H1 (cell line): ENCODE measurements at regions not wholly inside any gene's neighbourhood (a gene's known extent, or its start where the extent isn't known, plus 50 kb on each side); places are given as distances from the start of the nearest gene placed in this dataset.

Experiments
- CTCF ChIA-PET: fragments of 300-600 bp; sonication (Branson Sonifier 250); formaldehyde crosslinking; loops from one replicate; lab custom pipeline; 2021; ENCODE audit not compliant: partially characterized antibody; lab: Charles Lee
- POLR2A ChIA-PET: fragments of 300-600 bp; sonication (Branson Sonifier 250); formaldehyde crosslinking; loops from one replicate; lab custom pipeline; 2021; ENCODE audit warnings: inconsistent platforms; ENCODE audit not compliant: partially characterized antibody; lab: Charles Lee
- DNase-seq, 2 experiments: peaks; one replicate each; pipeline versions ENCODE4 v3.0.0 to v3.0.0-alpha.2; 2010 to 2022; ENCODE audit warnings: low spot score in 2 of 2, low read depth in 1 of 2, mixed read lengths in 1 of 2
- FAIRE-seq: peaks from 2 replicates; lab custom pipeline; 2011; peaks lifted over from hg19 to GRCh38; lab: Jason Lieb, UNC
- H2AFZ ChIP-seq: 2 replicates; pipeline ENCODE4 v1.8.1; 2012; ENCODE audit warnings: low read length, inconsistent platforms
- H2AK5ac ChIP-seq: 2 replicates; pipeline ENCODE4 v1.6.1; 2013; ENCODE audit warnings: low read depth, low read length
- H2BK120ac ChIP-seq: replicated peaks from 2 replicates; pipeline ENCODE3; 2013; ENCODE audit warnings: low read depth, low read length, inconsistent platforms
- H2BK12ac ChIP-seq: 2 replicates; pipeline ENCODE4 v1.6.1; 2013; ENCODE audit warnings: low read depth, low read length
- H2BK15ac ChIP-seq: 2 replicates; pipeline ENCODE4 v1.6.1; 2013; ENCODE audit warnings: low read length
- H2BK20ac ChIP-seq: 2 replicates; pipeline ENCODE4 v1.6.1; 2013; ENCODE audit warnings: low read length
- H2BK5ac ChIP-seq: 2 replicates; pipeline ENCODE4 v1.6.1; 2013; ENCODE audit warnings: low read depth, low read length
- H3K14ac ChIP-seq: 2 replicates; pipeline ENCODE4 v1.6.1; 2013; ENCODE audit warnings: inconsistent platforms; ENCODE audit not compliant: insufficient read length
- H3K18ac ChIP-seq: 2 replicates; pipeline ENCODE4 v1.6.1; 2013; ENCODE audit warnings: low read length; ENCODE audit errors: extremely low read depth
- H3K23ac ChIP-seq: 2 replicates; pipeline ENCODE4 v1.6.1; 2013; ENCODE audit warnings: inconsistent platforms; ENCODE audit not compliant: insufficient read length
- H3K23me2 ChIP-seq: 2 replicates; pipeline ENCODE4 v1.6.1; 2013; ENCODE audit warnings: low read depth, low read length
- H3K27ac ChIP-seq: 2 replicates; pipeline ENCODE4 v1.6.1; 2011; ENCODE audit warnings: low read depth, low read length, inconsistent platforms
- H3K27me3 ChIP-seq, 4 experiments: replicated peaks in 1 of 4; 1 replicate in 1 of 4; 2 replicates in 3 of 4; pipeline versions ENCODE4 v1.6.1 to v1.8.1; 2011 to 2013; ENCODE audit warnings: low read length in 3 of 4, mild to moderate bottlenecking in 3 of 4, inconsistent platforms in 2 of 4, mixed read lengths in 2 of 4, moderate library complexity in 1 of 4; ENCODE audit not compliant: control insufficient read depth in 3 of 4, insufficient read depth in 3 of 4; ENCODE audit errors: extremely low read depth in 1 of 4
- H3K36me3 ChIP-seq, 4 experiments: 2 replicates each; pipeline versions ENCODE4 v1.6.1 to v1.8.1; 2011 to 2013; ENCODE audit warnings: mild to moderate bottlenecking in 4 of 4, low read length in 3 of 4, moderate library complexity in 2 of 4, control low read depth in 1 of 4, inconsistent platforms in 1 of 4; ENCODE audit not compliant: insufficient read depth in 4 of 4, control insufficient read depth in 2 of 4
- H3K4ac ChIP-seq: replicated peaks from 2 replicates; pipeline ENCODE3; 2013; ENCODE audit warnings: low read length, low read depth, mixed read lengths, inconsistent platforms; ENCODE audit not compliant: insufficient read length
- H3K4me1 ChIP-seq, 4 experiments: replicated peaks in 1 of 4; 1 replicate in 1 of 4; 2 replicates in 3 of 4; pipeline versions ENCODE4 v1.6.1 to v1.8.1; 2011 to 2013; ENCODE audit warnings: low read length in 3 of 4, inconsistent platforms in 2 of 4, mixed read lengths in 1 of 4; ENCODE audit not compliant: insufficient read depth in 4 of 4, control insufficient read depth in 3 of 4
- H3K4me2 ChIP-seq, 2 experiments: 2 replicates each; pipeline versions ENCODE4 v1.6.1 to v1.8.1; 2011 to 2013; ENCODE audit warnings: low read depth in 2 of 2, low read length in 2 of 2, control low read depth in 1 of 2, inconsistent platforms in 1 of 2, mild to moderate bottlenecking in 1 of 2; ENCODE audit not compliant: insufficient read depth in 1 of 2
- H3K4me3 ChIP-seq, 4 experiments: fragments of 200-600, 300-600 bp in 1 of 4; sonication (generic), shearing (Covaris generic), sonication (Bioruptor Twin) in 1 of 4; 2 replicates each; pipeline versions ENCODE4 v1.5.1 to v1.8.1; 2011 to 2016; ENCODE audit warnings: low read length in 4 of 4, low read depth in 3 of 4, control low read depth in 2 of 4, inconsistent platforms in 2 of 4, mild to moderate bottlenecking in 2 of 4, mixed read lengths in 1 of 4, moderate library complexity in 1 of 4; ENCODE audit not compliant: insufficient read depth in 2 of 4; ENCODE audit errors: extremely low read depth in 1 of 4
- H3K56ac ChIP-seq: replicated peaks from 2 replicates; pipeline ENCODE3; 2013; ENCODE audit warnings: low read depth, mild to moderate bottlenecking, mixed read lengths, low read length, inconsistent platforms; ENCODE audit not compliant: insufficient read length
- H3K79me1 ChIP-seq: 2 replicates; pipeline ENCODE4 v1.6.1; 2013; ENCODE audit warnings: low read depth, low read length, control low read depth
- H3K79me2 ChIP-seq, 2 experiments: 2 replicates each; pipeline versions ENCODE4 v1.6.1 to v1.8.1; 2012 to 2013; ENCODE audit warnings: low read length in 2 of 2, mild to moderate bottlenecking in 2 of 2, inconsistent platforms in 1 of 2; ENCODE audit not compliant: insufficient read depth in 2 of 2, control insufficient read depth in 1 of 2
- H3K9ac ChIP-seq, 4 experiments: replicated peaks in 1 of 4; 1 replicate in 1 of 4; 2 replicates in 3 of 4; pipeline versions ENCODE4 v1.6.1 to v1.8.1; 2011 to 2013; ENCODE audit warnings: low read depth in 3 of 4, low read length in 3 of 4, control low read depth in 2 of 4, mild to moderate bottlenecking in 2 of 4, moderate library complexity in 2 of 4, inconsistent platforms in 1 of 4; ENCODE audit errors: extremely low read depth in 1 of 4
- H3K9me3 ChIP-seq, 2 experiments: 2 replicates each; pipeline versions ENCODE4 v1.6.1 to v1.8.1; 2012 to 2013; ENCODE audit warnings: mild to moderate bottlenecking in 2 of 2, moderate library complexity in 2 of 2, control low read depth in 1 of 2, inconsistent platforms in 1 of 2, low read depth in 1 of 2, low read length in 1 of 2, mixed read lengths in 1 of 2; ENCODE audit not compliant: insufficient read depth in 2 of 2
- H4K20me1 ChIP-seq, 2 experiments: replicated peaks in 1 of 2; 2 replicates each; pipeline versions ENCODE3 to v1.8.1; 2011 to 2013; ENCODE audit warnings: inconsistent platforms in 2 of 2, low read length in 2 of 2, mild to moderate bottlenecking in 1 of 2; ENCODE audit not compliant: insufficient read depth in 2 of 2, control insufficient read depth in 1 of 2
- H4K5ac ChIP-seq: 2 replicates; pipeline ENCODE4 v1.6.1; 2013; ENCODE audit warnings: low read length, low read depth, mixed read lengths, inconsistent platforms; ENCODE audit not compliant: insufficient read length
- H4K8ac ChIP-seq: 2 replicates; pipeline ENCODE4 v1.8.0; 2013; ENCODE audit warnings: mild to moderate bottlenecking, moderate library complexity, low read length, inconsistent platforms; ENCODE audit not compliant: insufficient read depth; ENCODE audit errors: extremely low read depth
- H4K91ac ChIP-seq: replicated peaks from 2 replicates; pipeline ENCODE3; 2013; ENCODE audit warnings: low read length, mixed read lengths, inconsistent platforms; ENCODE audit not compliant: insufficient read length
- ASH2L ChIP-seq: fragments of 200-600, 300-600 bp; sonication (generic); IDR thresholded peaks from one replicate; pipeline ENCODE4 v1.7.1; 2017; ENCODE audit warnings: low read length
- CBX5 ChIP-seq: fragments of 300-800, 300-1000 bp; sonication (generic); IDR thresholded peaks from 2 replicates; pipeline ENCODE4 v1.7.1; 2016; ENCODE audit warnings: antibody characterized with exemption, low read length, low read depth
- CHD1 ChIP-seq: IDR thresholded peaks from 2 replicates; pipeline ENCODE4 v1.6.1; 2012; ENCODE audit warnings: low read depth, low read length, improper control_type of control experiment
- CTCF ChIP-seq, 3 experiments: IDR thresholded peaks; 1 replicate in 2 of 3; 2 replicates in 1 of 3; pipeline versions ENCODE4 v1.5.1 to v1.6.1; 2011; ENCODE audit warnings: low read length in 3 of 3, mild to moderate bottlenecking in 3 of 3, inconsistent platforms in 2 of 3, low read depth in 1 of 3, moderate library complexity in 1 of 3; ENCODE audit not compliant: insufficient read depth in 1 of 3; ENCODE audit errors: control extremely low read depth in 1 of 3
- EGR1 ChIP-seq: IDR thresholded peaks from 2 replicates; pipeline ENCODE4 v1.6.1; 2011; ENCODE audit warnings: low read depth, low read length, borderline replicate concordance
- EZH2 ChIP-seq: fragments of 200-600 bp; sonication (generic); IDR thresholded peaks from 2 replicates; pipeline ENCODE4 v1.7.1; 2012; ENCODE audit warnings: low read depth, mild to moderate bottlenecking, moderate library complexity, low read length, inconsistent platforms; ENCODE audit not compliant: severe bottlenecking
- HDAC2 ChIP-seq, 2 experiments: fragments of 300-600 bp in 1 of 2; sonication (generic) in 1 of 2; IDR thresholded peaks; 2 replicates each; pipeline ENCODE4 v1.6.1; 2011 to 2012; ENCODE audit warnings: low read depth in 2 of 2, low read length in 2 of 2, mild to moderate bottlenecking in 2 of 2, moderate library complexity in 2 of 2, borderline replicate concordance in 1 of 2, inconsistent platforms in 1 of 2
- JUN ChIP-seq: IDR thresholded peaks from 2 replicates; pipeline ENCODE4 v1.6.1; 2011; ENCODE audit warnings: low read depth, mild to moderate bottlenecking, improper control_type of control experiment, low read length
- JUND ChIP-seq: IDR thresholded peaks from 2 replicates; pipeline ENCODE4 v1.6.1; 2011; ENCODE audit warnings: mild to moderate bottlenecking, improper control_type of control experiment, low read length
- KDM1A ChIP-seq: fragments of 200-600, 300-600 bp; sonication (generic); IDR thresholded peaks from 2 replicates; pipeline ENCODE4 v1.7.1; 2016; ENCODE audit warnings: mild to moderate bottlenecking, low read length, borderline replicate concordance
- KDM5A ChIP-seq: fragments of 200-600 bp; IDR thresholded peaks from 2 replicates; pipeline ENCODE4 v1.7.1; 2012; ENCODE audit warnings: mild to moderate bottlenecking, low read length, inconsistent platforms, mixed read lengths
- PHF8 ChIP-seq: fragments of 200-600 bp; sonication (generic); conservative IDR thresholded peaks from 2 replicates; pipeline ENCODE4 v1.7.1; 2012; ENCODE audit warnings: low read depth, mild to moderate bottlenecking, inconsistent platforms, low read length, moderate library complexity
- RFX5 ChIP-seq: IDR thresholded peaks from 2 replicates; pipeline ENCODE4 v1.6.1; 2011; ENCODE audit warnings: low read depth, low read length, improper control_type of control experiment, borderline replicate concordance
- WGBS, 2 experiments: shearing (Covaris generic) in 1 of 2; methylation state at CpG; one replicate each; pipeline versions ENCODE4 v1.1.6 to v1.1.7; 2013 to 2015; ENCODE audit warnings: low lambda C conversion rate in 2 of 2, mixed read lengths in 2 of 2, inconsistent platforms in 1 of 2, low coverage in 1 of 2, missing lambda C conversion rate in 1 of 2; ENCODE audit not compliant: insufficient replicate concordance in 2 of 2, insufficient coverage in 1 of 2, insufficient read length in 1 of 2; ENCODE audit errors: extremely low coverage in 1 of 2, missing lambda C conversion rate in 1 of 2; 5-methylcytosine and 5-hydroxymethylcytosine counted together

DNA sequence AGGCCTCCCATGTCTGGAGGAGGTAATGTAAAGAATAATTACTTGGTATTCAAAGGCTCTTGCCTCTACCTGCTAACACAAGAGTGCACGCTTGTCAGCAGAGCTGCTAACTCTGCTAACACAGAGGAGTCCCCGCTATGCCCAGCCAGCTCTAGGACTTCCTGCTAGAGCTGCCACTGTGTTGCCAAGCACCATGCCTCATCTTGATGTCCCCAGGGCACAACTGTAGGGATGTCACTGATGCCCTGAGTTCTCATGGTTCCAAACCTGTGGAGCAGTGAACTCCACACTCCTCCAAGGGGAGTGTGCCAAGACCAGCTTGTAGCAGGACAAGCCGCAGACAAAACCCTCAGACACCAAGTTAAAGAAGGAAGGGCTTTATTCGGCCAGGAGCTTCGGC, 55.3 kb upstream of the CLDN24 start:
- POLR2A ChIA-PET: no interaction called here
- Histone ChIP-seq H2AK5ac (no peak overlapping the region), H2BK120ac (no peak overlapping the region), H2BK20ac (no peak overlapping the region), H4K8ac (no peak overlapping the region), H2BK15ac (no peak overlapping the region), H4K91ac (no peak overlapping the region), H3K79me2 (no peaks in the 10 kb centered on the region), H3K23ac (no peak overlapping the region), H2AFZ (no peak overlapping the region), H3K4me3 (no peak overlapping the region), H3K27ac (no peak overlapping the region), H3K36me3 (no peaks in the 10 kb centered on the region), H3K4me1 (no peaks in the 10 kb centered on the region), H3K14ac (no peak overlapping the region), H3K56ac (no peak overlapping the region), H3K79me1 (no peaks in the 10 kb centered on the region), H3K23me2 (no peaks in the 10 kb centered on the region), H3K9me3 (peaks cover 16 to 20% of the 10 kb centered on the region in 2 experiments), H4K20me1 (no peaks in the 10 kb centered on the region), H3K4me2 (no peak overlapping the region), H3K18ac (no peak overlapping the region), H2BK12ac (no peak overlapping the region), H4K5ac (no peak overlapping the region), H3K4ac (no peak overlapping the region), H2BK5ac (no peak overlapping the region), H3K27me3 (no peaks in the 10 kb centered on the region), H3K9ac (no peak overlapping the region)
- WGBS, 2 experiments: 92% methylated on average over 5 of the region's 5 CpGs; no CpG with 5 or more reads in 1 of the 2 experiments
- CTCF ChIA-PET: no interaction called here
- FAIRE-seq (no peak), DNase-seq (no peak)
- no peak for TF ChIP-seq EGR1
- no peak for TF ChIP-seq KDM5A
- no peak for TF ChIP-seq HDAC2 (IDR thresholded peaks at IDR 0.05; ENCODE audit: borderline replicate concordance in 1 of 2, low read depth in 2 of 2, low read length in 2 of 2)
- TF ChIP-seq EZH2: no peak
- TF ChIP-seq CBX5: no peak
- TF ChIP-seq ASH2L: no peak
- TF ChIP-seq CTCF (IDR thresholded peaks at IDR 0.05; ENCODE audit: control extremely low read depth in 1 of 3, insufficient read depth in 1 of 3, low read depth in 1 of 3, low read length in 3 of 3): no peak
- no peak for TF ChIP-seq CHD1
- no peak for TF ChIP-seq KDM1A
- no peak for TF ChIP-seq JUN
- TF ChIP-seq PHF8: no peak
- no peak for TF ChIP-seq JUND
- TF ChIP-seq RFX5: no peak
